HG02623 (cell line): ENCODE measurements at regions not wholly inside any gene's neighbourhood (a gene's known extent, or its start where the extent isn't known, plus 50 kb on each side); places are given as distances from the start of the nearest gene placed in this dataset.
A peak's percentile ranks its signal among the peaks of the same experiment; 100 is the strongest.
"Not testable (repeated sequence)": the region's sequence is repeated elsewhere in the genome, so short reads cannot be mapped to it uniquely, and the experiment has no call there.

Experiments used
- ATAC-seq: cut with Tn5 transposase; IDR thresholded peaks from one replicate; pipeline ENCODE4 v1.9.1; 2021; ENCODE audit warnings: moderate library complexity; ENCODE audit not compliant: unreplicated experiment

GRCh38 chr5:82959466-82959865, 117.7 kb downstream of the TMEM167A start:
- no peak for ATAC-seq

- ATAC-seq = no peak
Observed at GRCh38 chr5:82956600-82956999, 120.6 kb downstream of the TMEM167A start.

GRCh38 chr5:82952326-82952725, 124.9 kb downstream of the TMEM167A start:
- no peak for ATAC-seq

GRCh38 chr5:82944267-82944666, 132.9 kb downstream of the TMEM167A start:
- not testable (repeated sequence) for ATAC-seq

- ATAC-seq = peak; percentile 55
Observed at GRCh38 chr5:82942083-82942881, 134.9 kb downstream of the TMEM167A start.

GRCh38 chr5:82938901-82939725, 138.1 kb downstream of the TMEM167A start:
- no peak for ATAC-seq

- not testable (repeated sequence) for ATAC-seq
Observed at GRCh38 chr5:82932473-82933220, 144.5 kb downstream of the TMEM167A start.

- ATAC-seq = no peak
Observed at GRCh38 chr5:82931110-82931509, 146.1 kb downstream of the TMEM167A start.

- no peak for ATAC-seq
Observed at GRCh38 chr5:82925061-82925411, 152.2 kb downstream of the TMEM167A start.

GRCh38 chr5:82924226-82925060, 152.8 kb downstream of the TMEM167A start:
- ATAC-seq = no peak

- ATAC-seq = no peak
Observed at GRCh38 chr5:82922086-82922734, 155.0 kb downstream of the TMEM167A start.

GRCh38 chr5:82918311-82919031, 158.7 kb downstream of the TMEM167A start:
- no peak for ATAC-seq

GRCh38 chr5:82917584-82917983, 159.6 kb downstream of the TMEM167A start:
- ATAC-seq = peak; percentile 49

- no peak for ATAC-seq
Observed at GRCh38 chr5:82913971-82914370, 163.2 kb downstream of the TMEM167A start.

GRCh38 chr5:82912462-82912861, 164.7 kb downstream of the TMEM167A start:
- no peak for ATAC-seq

GRCh38 chr5:82911910-82912309, 165.3 kb downstream of the TMEM167A start:
- ATAC-seq = no peak

- ATAC-seq = no peak
Observed at GRCh38 chr5:82910905-82911304, 166.3 kb downstream of the TMEM167A start.

- ATAC-seq = no peak
Observed at GRCh38 chr5:82910491-82910890, 166.7 kb downstream of the TMEM167A start.

GRCh38 chr5:82909771-82910170, 167.4 kb downstream of the TMEM167A start:
- ATAC-seq = no peak
